ENCODE measurements at regions not wholly inside any gene's neighbourhood (a gene's known extent, or its start where the extent isn't known, plus 50 kb on each side); places are given as distances from the start of the nearest gene placed in this dataset.

GRCh38 chr2:12613137-12613835, 103.5 kb upstream of the TRIB2 start:
- no peak for TF ChIP-seq CTCF (IDR thresholded peaks at IDR 0.05; ENCODE audit: poor library complexity, severe bottlenecking)
- Histone ChIP-seq H3K27me3 (ENCODE audit: insufficient read depth, poor library complexity, severe bottlenecking) (no peaks in the 10 kb centered on the region), H3K36me3 (ENCODE audit: low read depth) (no peaks in the 10 kb centered on the region), H3K4me1 (ENCODE audit: insufficient read depth, poor library complexity, severe bottlenecking) (no peaks in the 10 kb centered on the region), H3K9me3 (ENCODE audit: severe bottlenecking) (no peaks in the 10 kb centered on the region), H3K4me3 (ENCODE audit: severe bottlenecking) (no peak overlapping the region), H3K27ac (ENCODE audit: poor library complexity, severe bottlenecking) (no peak overlapping the region)
- DNase-seq (ENCODE audit: low spot score) (no peak), ATAC-seq (ENCODE audit: low read depth) (no peak)

GRCh38 chr2:12615509-12615908, 101.2 kb upstream of the TRIB2 start:
- DNase-seq (ENCODE audit: low spot score) (no peak), ATAC-seq (ENCODE audit: low read depth) (no peak)
- TF ChIP-seq CTCF (IDR thresholded peaks at IDR 0.05; ENCODE audit: poor library complexity, severe bottlenecking): no peak
- Histone ChIP-seq H3K27me3 (ENCODE audit: insufficient read depth, poor library complexity, severe bottlenecking) (no peaks in the 10 kb centered on the region), H3K36me3 (ENCODE audit: low read depth) (no peaks in the 10 kb centered on the region), H3K4me1 (ENCODE audit: insufficient read depth, poor library complexity, severe bottlenecking) (no peaks in the 10 kb centered on the region), H3K4me3 (ENCODE audit: severe bottlenecking) (no peak overlapping the region), H3K9me3 (ENCODE audit: severe bottlenecking) (no peaks in the 10 kb centered on the region), H3K27ac (ENCODE audit: poor library complexity, severe bottlenecking) (no peak overlapping the region)

GRCh38 chr2:12616456-12617156, 100.1 kb upstream of the TRIB2 start:
- no peaks in the 10 kb centered on the region for H3K9me3 ChIP-seq (ENCODE audit: severe bottlenecking)
- H3K4me3 ChIP-seq (ENCODE audit: severe bottlenecking): no peak overlapping the region
- no peaks in the 10 kb centered on the region for H3K27me3 ChIP-seq (ENCODE audit: insufficient read depth, poor library complexity, severe bottlenecking)
- ATAC-seq (ENCODE audit: low read depth) (no peak), DNase-seq (ENCODE audit: low spot score) (no peak)
- H3K4me1 ChIP-seq (ENCODE audit: insufficient read depth, poor library complexity, severe bottlenecking): no peaks in the 10 kb centered on the region
- no peaks in the 10 kb centered on the region for H3K36me3 ChIP-seq (ENCODE audit: low read depth)
- TF ChIP-seq CTCF (IDR thresholded peaks at IDR 0.05; ENCODE audit: poor library complexity, severe bottlenecking): no peak
- no peak overlapping the region for H3K27ac ChIP-seq (ENCODE audit: poor library complexity, severe bottlenecking)

GRCh38 chr2:12617366-12617765, 99.4 kb upstream of the TRIB2 start:
- no peak for TF ChIP-seq CTCF (IDR thresholded peaks at IDR 0.05; ENCODE audit: poor library complexity, severe bottlenecking)
- H3K4me3 ChIP-seq (ENCODE audit: severe bottlenecking): no peak overlapping the region
- DNase-seq (ENCODE audit: low spot score) (no peak), ATAC-seq (ENCODE audit: low read depth) (no peak)
- H3K36me3 ChIP-seq (ENCODE audit: low read depth): no peaks in the 10 kb centered on the region
- no peaks in the 10 kb centered on the region for H3K4me1 ChIP-seq (ENCODE audit: insufficient read depth, poor library complexity, severe bottlenecking)
- H3K27me3 ChIP-seq (ENCODE audit: insufficient read depth, poor library complexity, severe bottlenecking): no peaks in the 10 kb centered on the region
- no peaks in the 10 kb centered on the region for H3K9me3 ChIP-seq (ENCODE audit: severe bottlenecking)
- no peak overlapping the region for H3K27ac ChIP-seq (ENCODE audit: poor library complexity, severe bottlenecking)

GRCh38 chr2:12617853-12618252, 98.9 kb upstream of the TRIB2 start:
- Histone ChIP-seq H3K4me3 (ENCODE audit: severe bottlenecking) (no peak overlapping the region), H3K36me3 (ENCODE audit: low read depth) (no peaks in the 10 kb centered on the region)
- no peak for ATAC-seq (ENCODE audit: low read depth)

More at GRCh38 chr2:12617853-12618252, 98.9 kb upstream of the TRIB2 start:
- H3K27me3 ChIP-seq (ENCODE audit: insufficient read depth, poor library complexity, severe bottlenecking): no peaks in the 10 kb centered on the region
- no peak for DNase-seq (ENCODE audit: low spot score)
- H3K4me1 ChIP-seq (ENCODE audit: insufficient read depth, poor library complexity, severe bottlenecking): no peaks in the 10 kb centered on the region
- no peaks in the 10 kb centered on the region for H3K9me3 ChIP-seq (ENCODE audit: severe bottlenecking)
- no peak for TF ChIP-seq CTCF (IDR thresholded peaks at IDR 0.05; ENCODE audit: poor library complexity, severe bottlenecking)
- no peak overlapping the region for H3K27ac ChIP-seq (ENCODE audit: poor library complexity, severe bottlenecking)
